ENCODE measurements at regions not wholly inside any gene's neighbourhood (a gene's known extent, or its start where the extent isn't known, plus 50 kb on each side); places are given as distances from the start of the nearest gene placed in this dataset.

- WGBS (ENCODE audit: low lambda C conversion rate), result 6% methylated on average over 1 of the region's 1 CpG
- no peaks in the 10 kb centered on the region for H4K20me1 ChIP-seq (ENCODE audit: insufficient read depth, low read length)
- no TSS peak for BruUV-seq (replicated peaks)
These were observed 978.6 kb downstream of the CDH8 start for GRCh38 chr16:61057635-61058034.

More at GRCh38 chr16:61057635-61058034, 978.6 kb downstream of the CDH8 start:
- no peak for TF ChIP-seq ZNF251 (CRISPR knock-in tag; IDR thresholded peaks at IDR 0.05)
- TF ChIP-seq NFKB2 (CRISPR knock-in tag; IDR thresholded peaks at IDR 0.05; ENCODE audit: borderline replicate concordance), result no peak
- TF ChIP-seq, protein P1, sequence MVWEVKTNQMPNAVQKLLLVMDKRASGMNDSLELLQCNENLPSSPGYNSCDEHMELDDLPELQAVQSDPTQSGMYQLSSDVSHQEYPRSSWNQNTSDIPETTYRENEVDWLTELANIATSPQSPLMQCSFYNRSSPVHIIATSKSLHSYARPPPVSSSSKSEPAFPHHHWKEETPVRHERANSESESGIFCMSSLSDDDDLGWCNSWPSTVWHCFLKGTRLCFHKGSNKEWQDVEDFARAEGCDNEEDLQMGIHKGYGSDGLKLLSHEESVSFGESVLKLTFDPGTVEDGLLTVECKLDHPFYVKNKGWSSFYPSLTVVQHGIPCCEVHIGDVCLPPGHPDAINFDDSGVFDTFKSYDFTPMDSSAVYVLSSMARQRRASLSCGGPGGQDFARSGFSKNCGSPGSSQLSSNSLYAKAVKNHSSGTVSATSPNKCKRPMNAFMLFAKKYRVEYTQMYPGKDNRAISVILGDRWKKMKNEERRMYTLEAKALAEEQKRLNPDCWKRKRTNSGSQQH (CRISPR knock-in tag; IDR thresholded peaks at IDR 0.05; ENCODE audit: low read depth), result no peak
- no peak for TF ChIP-seq MAFK (conservative IDR thresholded peaks at IDR 0.05 in 1 of 2, IDR thresholded peaks at IDR 0.05 in 1 of 2; ENCODE audit: low read length in 2 of 2)
- TF ChIP-seq CHCHD3 (CRISPR knock-in tag; IDR thresholded peaks at IDR 0.05), result no peak
- no peak for TF ChIP-seq ZNF207 (IDR thresholded peaks at IDR 0.05; ENCODE audit: borderline replicate concordance)
- TF ChIP-seq, protein P2, sequence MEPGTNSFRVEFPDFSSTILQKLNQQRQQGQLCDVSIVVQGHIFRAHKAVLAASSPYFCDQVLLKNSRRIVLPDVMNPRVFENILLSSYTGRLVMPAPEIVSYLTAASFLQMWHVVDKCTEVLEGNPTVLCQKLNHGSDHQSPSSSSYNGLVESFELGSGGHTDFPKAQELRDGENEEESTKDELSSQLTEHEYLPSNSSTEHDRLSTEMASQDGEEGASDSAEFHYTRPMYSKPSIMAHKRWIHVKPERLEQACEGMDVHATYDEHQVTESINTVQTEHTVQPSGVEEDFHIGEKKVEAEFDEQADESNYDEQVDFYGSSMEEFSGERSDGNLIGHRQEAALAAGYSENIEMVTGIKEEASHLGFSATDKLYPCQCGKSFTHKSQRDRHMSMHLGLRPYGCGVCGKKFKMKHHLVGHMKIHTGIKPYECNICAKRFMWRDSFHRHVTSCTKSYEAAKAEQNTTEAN (CRISPR knock-in tag; conservative IDR thresholded peaks at IDR 0.05), result no peak
- no peak for TF ChIP-seq EEA1 (CRISPR knock-in tag; IDR thresholded peaks at IDR 0.05; ENCODE audit: borderline replicate concordance)
- no peak for TF ChIP-seq NFIB (CRISPR knock-in tag; IDR thresholded peaks at IDR 0.05; ENCODE audit: borderline replicate concordance)
- TF ChIP-seq GZF1 (CRISPR knock-in tag; IDR thresholded peaks at IDR 0.05), result no peak
- TF ChIP-seq, protein P3, sequence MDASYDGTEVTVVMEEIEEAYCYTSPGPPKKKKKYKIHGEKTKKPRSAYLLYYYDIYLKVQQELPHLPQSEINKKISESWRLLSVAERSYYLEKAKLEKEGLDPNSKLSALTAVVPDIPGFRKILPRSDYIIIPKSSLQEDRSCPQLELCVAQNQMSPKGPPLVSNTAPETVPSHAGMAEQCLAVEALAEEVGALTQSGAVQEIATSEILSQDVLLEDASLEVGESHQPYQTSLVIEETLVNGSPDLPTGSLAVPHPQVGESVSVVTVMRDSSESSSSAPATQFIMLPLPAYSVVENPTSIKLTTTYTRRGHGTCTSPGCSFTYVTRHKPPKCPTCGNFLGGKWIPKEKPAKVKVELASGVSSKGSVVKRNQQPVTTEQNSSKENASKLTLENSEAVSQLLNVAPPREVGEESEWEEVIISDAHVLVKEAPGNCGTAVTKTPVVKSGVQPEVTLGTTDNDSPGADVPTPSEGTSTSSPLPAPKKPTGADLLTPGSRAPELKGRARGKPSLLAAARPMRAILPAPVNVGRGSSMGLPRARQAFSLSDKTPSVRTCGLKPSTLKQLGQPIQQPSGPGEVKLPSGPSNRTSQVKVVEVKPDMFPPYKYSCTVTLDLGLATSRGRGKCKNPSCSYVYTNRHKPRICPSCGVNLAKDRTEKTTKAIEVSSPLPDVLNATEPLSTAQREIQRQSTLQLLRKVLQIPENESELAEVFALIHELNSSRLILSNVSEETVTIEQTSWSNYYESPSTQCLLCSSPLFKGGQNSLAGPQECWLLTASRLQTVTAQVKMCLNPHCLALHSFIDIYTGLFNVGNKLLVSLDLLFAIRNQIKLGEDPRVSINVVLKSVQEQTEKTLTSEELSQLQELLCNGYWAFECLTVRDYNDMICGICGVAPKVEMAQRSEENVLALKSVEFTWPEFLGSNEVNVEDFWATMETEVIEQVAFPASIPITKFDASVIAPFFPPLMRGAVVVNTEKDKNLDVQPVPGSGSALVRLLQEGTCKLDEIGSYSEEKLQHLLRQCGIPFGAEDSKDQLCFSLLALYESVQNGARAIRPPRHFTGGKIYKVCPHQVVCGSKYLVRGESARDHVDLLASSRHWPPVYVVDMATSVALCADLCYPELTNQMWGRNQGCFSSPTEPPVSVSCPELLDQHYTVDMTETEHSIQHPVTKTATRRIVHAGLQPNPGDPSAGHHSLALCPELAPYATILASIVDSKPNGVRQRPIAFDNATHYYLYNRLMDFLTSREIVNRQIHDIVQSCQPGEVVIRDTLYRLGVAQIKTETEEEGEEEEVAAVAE (CRISPR knock-in tag; IDR thresholded peaks at IDR 0.05; ENCODE audit: borderline replicate concordance), result no peak
- no peak for TF ChIP-seq NFYB (CRISPR knock-in tag; IDR thresholded peaks at IDR 0.05)
- no peak for TF ChIP-seq ZNF296 (CRISPR knock-in tag; conservative IDR thresholded peaks at IDR 0.05)
- TF ChIP-seq ARNT (IDR thresholded peaks at IDR 0.05), result no peak
- no peak for TF ChIP-seq ATF7-NPFF (CRISPR knock-in tag; IDR thresholded peaks at IDR 0.05; ENCODE audit: low read depth)
- TF ChIP-seq SMARCC2 (IDR thresholded peaks at IDR 0.05), result no peak
- no peak for TF ChIP-seq HMG20A (CRISPR knock-in tag; IDR thresholded peaks at IDR 0.05; ENCODE audit: borderline replicate concordance)
- TF ChIP-seq GTF2F1 (IDR thresholded peaks at IDR 0.05; ENCODE audit: low read length), result no peak
- TF ChIP-seq ZNF850 (CRISPR knock-in tag; conservative IDR thresholded peaks at IDR 0.05), result no peak
- Histone ChIP-seq H3K79me2 (ENCODE audit: insufficient read depth, low read length) (no peaks in the 10 kb centered on the region), H3K36me3 (replicated peaks in 1 of 2; ENCODE audit: control insufficient read depth in 1 of 2, insufficient read depth in 2 of 2, low read length in 2 of 2) (no peaks in the 10 kb centered on the region), H3K27ac (ENCODE audit: extremely low read length, insufficient read depth, low read length) (no peak overlapping the region), H3K27me3 (ENCODE audit: control insufficient read depth in 1 of 2, insufficient read depth in 2 of 2, low read length in 2 of 2) (no peaks in the 10 kb centered on the region), H3K9ac (ENCODE audit: insufficient read depth, low read depth, low read length) (no peak overlapping the region), H3K4me2 (ENCODE audit: low read depth, low read length) (no peak overlapping the region), H2AFZ (ENCODE audit: low read length) (no peak overlapping the region), H3K4me1 (ENCODE audit: insufficient read depth, low read length) (no peaks in the 10 kb centered on the region), H3K4me3 (replicated peaks in 1 of 3; ENCODE audit: insufficient read depth in 1 of 3, low read depth in 2 of 3, low read length in 3 of 3) (no peak overlapping the region), H3K9me3 (ENCODE audit: low read length) (peaks cover 73% of the 10 kb centered on the region)
- DNase-seq (ENCODE audit: low spot score) (no peak), ATAC-seq (no peak), FAIRE-seq (no peak)
- in situ Hi-C loops (cut with HindIII; ENCODE audit: extremely low pct_ligation_motif_present, low pct_unique_long_range_greater_than_20kb), result no loop called here
- CTCF ChIA-PET (ENCODE audit: low intra/inter-chr PET ratio, low total read pairs), result no interaction called here
- POLR2A ChIA-PET, result no interaction called here
- intact Hi-C loops (cut with micrococcal nuclease; ENCODE audit: unreplicated experiment), result no loop called here

Measured in HepG2 (cell line).